Progenitor cell of endocrine pancreas (in vitro differentiated cells): ENCODE measurements at regions not wholly inside any gene's neighbourhood (a gene's known extent, or its start where the extent isn't known, plus 50 kb on each side); places are given as distances from the start of the nearest gene placed in this dataset.

Source experiments
- DNase-seq: peaks from one replicate; pipeline ENCODE4 v3.0.0; 2021; ENCODE audit warnings: low spot score; ENCODE audit not compliant: unreplicated experiment
- H3K27ac Mint-ChIP-seq: 2 replicates; pipeline ENCODE4 v1.8.0; 2021; ENCODE audit warnings: mild to moderate bottlenecking, moderate library complexity, mixed read lengths
- H3K27me3 Mint-ChIP-seq: 2 replicates; pipeline ENCODE4 v1.8.0; 2021; ENCODE audit warnings: mixed read lengths
- H3K36me3 Mint-ChIP-seq: 2 replicates; pipeline ENCODE4 v1.8.0; 2022; ENCODE audit warnings: mixed read lengths; ENCODE audit not compliant: insufficient read depth
- H3K4me1 Mint-ChIP-seq: 2 replicates; pipeline ENCODE4 v1.8.0; 2021; ENCODE audit warnings: low read depth, mixed read lengths
- H3K4me3 Mint-ChIP-seq: 2 replicates; pipeline ENCODE4 v1.8.0; 2021; ENCODE audit warnings: low read depth, mild to moderate bottlenecking, moderate library complexity, mixed read lengths
- H3K9me3 Mint-ChIP-seq: 2 replicates; pipeline ENCODE4 v1.8.0; 2021; ENCODE audit warnings: low read depth, mixed read lengths
- CTCF ChIP-seq: fragments of 200-600 bp; sonication (generic); IDR thresholded peaks from one replicate; pipeline ENCODE4 v1.5.0; 2021; ENCODE audit warnings: antibody characterized with exemption, mild to moderate bottlenecking; ENCODE audit not compliant: unreplicated experiment

- H3K27me3 Mint-ChIP-seq, result peaks cover 12% of the 10 kb centered on the region
- H3K36me3 Mint-ChIP-seq, result no peaks in the 10 kb centered on the region
- no peak for DNase-seq
- H3K27ac Mint-ChIP-seq, result no peak overlapping the region
- no peak for TF ChIP-seq CTCF
- peaks cover 29% of the 10 kb centered on the region for H3K4me1 Mint-ChIP-seq
- no peaks in the 10 kb centered on the region for H3K9me3 Mint-ChIP-seq
- H3K4me3 Mint-ChIP-seq, result no peak overlapping the region
Observed at GRCh38 chr3:4006288-4006687, 207.1 kb downstream of the LRRN1 start.

- H3K27ac Mint-ChIP-seq, result no peak overlapping the region
- no peaks in the 10 kb centered on the region for H3K36me3 Mint-ChIP-seq
- H3K27me3 Mint-ChIP-seq, result peaks cover 12% of the 10 kb centered on the region
- H3K4me1 Mint-ChIP-seq, result peaks cover 14% of the 10 kb centered on the region
- H3K9me3 Mint-ChIP-seq, result peaks cover 5% of the 10 kb centered on the region
- H3K4me3 Mint-ChIP-seq, result no peak overlapping the region
- DNase-seq, result no peak
- no peak for TF ChIP-seq CTCF
Observed at GRCh38 chr3:4008205-4008604, 209.0 kb downstream of the LRRN1 start.

GRCh38 chr3:4011166-4011565 lies 211.9 kb downstream of the LRRN1 start:
- Mint-ChIP-seq H3K27me3 (peaks cover 12% of the 10 kb centered on the region), H3K36me3 (no peaks in the 10 kb centered on the region), H3K4me3 (no peak overlapping the region), H3K4me1 (peaks cover 9% of the 10 kb centered on the region), H3K27ac (no peak overlapping the region), H3K9me3 (peaks cover 8% of the 10 kb centered on the region)
- no peak for DNase-seq
- no peak for TF ChIP-seq CTCF

GRCh38 chr3:4015426-4015825 lies 216.2 kb downstream of the LRRN1 start:
- Mint-ChIP-seq H3K27ac (no peak overlapping the region), H3K27me3 (no peaks in the 10 kb centered on the region), H3K4me1 (peaks cover 4% of the 10 kb centered on the region), H3K4me3 (no peak overlapping the region), H3K36me3 (no peaks in the 10 kb centered on the region), H3K9me3 (peaks cover 8% of the 10 kb centered on the region)
- TF ChIP-seq CTCF, result no peak
- no peak for DNase-seq

- Mint-ChIP-seq H3K27me3 (no peaks in the 10 kb centered on the region), H3K9me3 (no peaks in the 10 kb centered on the region), H3K4me3 (no peak overlapping the region), H3K36me3 (no peaks in the 10 kb centered on the region), H3K27ac (no peak overlapping the region), H3K4me1 (peaks cover 4% of the 10 kb centered on the region)
- DNase-seq, result no peak
- no peak for TF ChIP-seq CTCF
Observed at GRCh38 chr3:4019501-4019900, 220.3 kb downstream of the LRRN1 start.
